HG03342 (cell line): ENCODE measurements at regions not wholly inside any gene's neighbourhood (a gene's known extent, or its start where the extent isn't known, plus 50 kb on each side); places are given as distances from the start of the nearest gene placed in this dataset.

Experiments
- ATAC-seq: cut with Tn5 transposase; IDR thresholded peaks from one replicate; pipeline ENCODE4 v1.9.1; 2021; ENCODE audit warnings: mild to moderate bottlenecking, moderate library complexity; ENCODE audit not compliant: unreplicated experiment

DNA sequence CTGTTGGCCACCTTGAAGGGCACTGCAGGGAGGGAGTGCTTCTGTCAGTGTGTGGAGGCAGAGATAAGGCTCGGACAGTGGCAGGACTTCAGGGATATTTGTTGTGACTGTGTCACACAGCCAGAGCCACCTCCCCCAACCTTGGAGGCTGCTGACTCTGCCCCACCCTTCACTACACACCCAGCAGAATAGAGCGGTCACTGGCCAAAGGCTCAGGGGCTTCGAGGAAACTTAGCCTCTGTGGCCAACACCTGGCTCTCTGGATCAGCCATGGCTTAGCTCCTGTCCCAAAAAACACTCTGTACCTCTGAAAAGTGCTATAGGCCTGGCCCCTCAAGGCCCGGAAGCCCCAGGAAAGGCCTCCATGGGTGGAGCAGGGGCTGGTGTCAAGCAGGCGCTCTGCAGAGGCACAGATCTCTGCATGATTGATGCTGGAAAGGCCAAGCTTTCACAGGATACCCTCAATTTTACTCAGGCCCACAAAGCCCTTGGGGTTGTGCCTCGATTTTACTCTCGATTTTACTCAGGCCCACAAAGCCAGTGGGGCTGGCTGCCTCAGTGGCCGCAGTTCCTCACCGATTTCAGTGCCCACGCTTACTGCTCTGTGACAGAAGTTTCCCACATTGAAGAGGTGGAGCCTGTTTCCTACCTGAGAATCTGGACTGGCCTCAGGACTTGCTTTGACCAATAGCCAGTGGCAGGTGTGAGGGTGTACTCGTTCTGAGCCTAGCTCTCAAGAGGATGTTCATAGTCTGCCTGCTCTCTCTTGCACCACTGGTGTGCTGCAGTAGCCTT, 113.2 kb upstream of the GPR26 start:
- peak; percentile 38 for ATAC-seq

DNA sequence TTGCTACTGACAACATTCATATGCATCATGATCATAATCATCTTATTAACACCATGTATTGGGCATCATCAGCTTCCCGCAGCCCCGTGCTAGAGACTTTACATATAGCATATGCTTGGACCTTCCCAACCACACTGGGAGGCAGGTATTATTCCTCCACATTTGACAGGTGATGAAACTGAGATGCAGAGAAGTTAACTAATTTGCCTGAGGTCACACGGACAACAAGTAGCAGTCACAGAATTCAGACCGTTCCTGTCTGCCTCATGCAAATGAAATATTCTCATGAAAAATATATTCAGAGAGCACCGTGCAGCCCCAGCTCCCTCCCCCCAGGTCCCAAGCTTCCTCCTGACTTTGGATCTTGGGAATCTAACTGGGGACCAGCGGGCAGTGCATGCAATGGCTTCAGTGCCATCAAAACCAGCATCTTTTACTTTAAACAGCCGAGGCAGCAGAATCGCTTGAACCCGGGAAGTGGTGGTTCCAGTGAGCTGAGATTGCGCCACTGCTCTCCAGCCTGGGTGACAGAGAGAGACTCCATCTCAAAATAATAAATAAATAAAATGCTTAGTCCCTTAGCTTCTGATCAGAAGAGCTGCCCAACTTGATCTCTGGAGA, 112.2 kb upstream of the GPR26 start:
- ATAC-seq, result peak; percentile 32

- no peak for ATAC-seq
Observed at GRCh38 chr10:123554656-123555055, 111.5 kb upstream of the GPR26 start.

DNA sequence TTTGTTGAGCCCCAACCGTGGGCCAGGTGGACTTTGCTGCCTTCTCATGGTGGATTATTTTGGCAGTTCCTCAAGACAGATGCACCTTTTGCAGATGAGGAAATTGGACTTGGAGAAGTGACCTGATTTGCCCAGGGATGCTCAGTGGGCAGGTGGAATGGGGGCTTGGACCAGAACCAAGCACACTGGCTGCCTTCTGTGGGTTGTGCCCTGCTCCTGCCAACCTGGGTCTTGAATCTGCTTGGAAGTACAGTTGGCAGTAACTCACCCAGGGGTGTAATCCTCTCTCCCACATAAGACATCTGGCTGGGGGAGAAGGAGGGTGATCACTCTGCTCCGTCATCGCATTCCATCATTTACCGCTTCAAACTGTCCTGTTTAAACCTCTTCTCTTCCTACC, 110.5 kb upstream of the GPR26 start:
- no peak for ATAC-seq

- ATAC-seq, result no peak
Observed at GRCh38 chr10:123556049-123556448, 110.1 kb upstream of the GPR26 start.

- ATAC-seq, result no peak
Observed at GRCh38 chr10:123556736-123557135, 109.4 kb upstream of the GPR26 start.

DNA sequence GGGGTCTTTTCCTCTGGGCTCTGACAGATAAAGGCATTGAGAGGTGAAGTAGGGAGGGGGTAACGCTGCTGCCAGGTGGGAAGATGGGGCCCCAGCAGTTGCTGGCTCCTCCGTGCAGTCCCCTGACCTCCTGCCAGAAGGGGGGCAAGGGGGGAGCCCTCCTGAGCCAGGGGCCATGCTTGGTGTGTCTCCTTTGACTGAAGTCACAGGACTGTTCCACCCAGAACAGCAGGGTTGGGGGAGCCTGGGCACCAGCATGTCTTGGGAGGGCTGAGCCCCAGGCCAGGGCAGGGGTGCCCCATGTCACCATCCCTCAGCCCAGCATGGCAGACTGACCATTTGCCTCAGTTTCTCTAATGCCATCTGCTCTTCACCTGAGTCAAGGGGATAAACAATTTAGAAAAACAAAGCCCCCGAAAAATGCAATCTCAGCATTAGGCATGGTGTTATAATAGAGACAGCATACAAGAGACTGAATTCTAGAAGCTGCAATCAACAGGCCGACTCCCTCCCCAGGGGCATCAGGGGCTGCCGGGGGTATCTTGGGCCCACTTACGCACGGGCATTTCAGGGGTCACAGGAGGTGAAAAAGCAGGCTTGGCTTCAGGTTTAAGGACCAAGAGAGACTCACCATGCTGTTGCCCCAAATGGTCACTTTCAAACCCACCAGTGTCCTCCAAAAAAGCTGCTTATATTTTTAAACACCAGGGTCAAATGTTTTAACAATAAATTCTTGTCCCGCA, 108.6 kb upstream of the GPR26 start:
- ATAC-seq, result no peak

GRCh38 chr10:123558651-123559050, 107.5 kb upstream of the GPR26 start:
- ATAC-seq, result no peak

GRCh38 chr10:123559066-123559822, 106.9 kb upstream of the GPR26 start:
- no peak for ATAC-seq

DNA sequence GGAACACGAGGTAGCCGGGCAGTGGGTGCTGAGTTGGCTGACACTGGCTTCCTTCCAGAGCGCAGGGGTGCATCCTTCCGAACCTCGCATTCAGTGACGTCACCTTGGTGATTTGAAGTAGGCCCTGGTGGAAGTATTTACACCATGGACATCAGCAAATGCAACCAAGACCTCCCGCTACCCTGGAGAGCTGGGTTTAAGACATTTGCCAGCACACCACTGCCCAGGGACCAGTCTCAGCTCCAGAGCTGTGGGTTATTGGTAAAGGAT, 106.4 kb upstream of the GPR26 start:
- no peak for ATAC-seq

GRCh38 chr10:123560301-123561140, 105.6 kb upstream of the GPR26 start:
- no peak for ATAC-seq

DNA sequence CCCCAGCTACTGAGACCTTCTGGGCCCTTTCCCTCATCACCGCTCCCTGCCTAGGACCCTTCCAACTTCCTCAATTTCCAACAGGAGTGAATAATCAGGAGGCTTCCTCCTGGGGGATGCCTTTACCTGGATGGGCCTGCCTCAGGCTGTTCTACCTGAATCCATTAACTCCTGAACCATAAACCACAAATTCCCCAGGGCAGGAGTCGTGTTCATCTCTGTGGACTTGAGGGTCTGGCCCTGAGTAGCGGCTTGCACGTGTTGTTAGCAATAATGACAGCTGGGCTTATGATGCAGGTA, 105.1 kb upstream of the GPR26 start:
- ATAC-seq, result no peak

DNA sequence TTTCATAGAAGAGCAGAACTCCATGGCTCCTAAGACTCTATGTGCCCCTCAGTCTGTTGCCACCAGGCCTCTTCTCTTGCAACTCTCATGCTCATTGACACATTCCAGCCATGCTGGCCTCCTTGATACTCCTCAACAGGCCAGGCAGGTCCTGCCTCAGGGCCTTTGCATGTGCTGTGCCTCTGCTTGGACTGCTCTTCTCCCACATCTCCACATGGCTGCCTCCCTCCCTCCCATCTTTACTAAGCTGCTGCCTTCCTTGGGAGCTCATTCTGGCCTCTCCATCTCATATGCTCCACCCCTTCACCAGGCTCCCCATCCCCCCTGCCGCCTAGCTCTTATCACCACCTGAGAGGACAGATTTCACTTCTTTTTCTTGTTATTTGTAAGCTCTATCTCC, 103.8 kb upstream of the GPR26 start:
- ATAC-seq, result no peak

- no peak for ATAC-seq
Observed at GRCh38 chr10:123562811-123563580, 103.2 kb upstream of the GPR26 start.

GRCh38 chr10:123563581-123563855, 102.6 kb upstream of the GPR26 start:
- no peak for ATAC-seq

DNA sequence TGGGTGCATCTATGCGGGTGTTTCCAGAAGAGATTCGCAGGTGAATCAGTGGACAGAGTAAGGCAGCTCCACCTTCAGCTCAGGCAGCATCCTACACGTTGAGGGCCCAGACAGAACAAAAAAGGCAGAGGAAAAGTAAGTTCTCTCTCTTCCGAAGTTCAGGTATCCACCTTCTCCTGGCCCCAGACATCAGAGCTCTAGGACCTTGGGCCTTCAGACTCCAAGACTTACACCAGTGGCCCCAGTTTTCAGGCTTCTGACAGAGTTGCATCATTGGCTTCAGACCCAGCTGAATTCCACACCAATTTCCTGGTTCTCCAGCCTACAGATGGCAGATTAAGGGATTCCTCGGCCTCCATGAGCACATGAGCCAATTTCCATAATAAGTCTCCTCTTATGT, 102.2 kb upstream of the GPR26 start:
- ATAC-seq, result no peak

DNA sequence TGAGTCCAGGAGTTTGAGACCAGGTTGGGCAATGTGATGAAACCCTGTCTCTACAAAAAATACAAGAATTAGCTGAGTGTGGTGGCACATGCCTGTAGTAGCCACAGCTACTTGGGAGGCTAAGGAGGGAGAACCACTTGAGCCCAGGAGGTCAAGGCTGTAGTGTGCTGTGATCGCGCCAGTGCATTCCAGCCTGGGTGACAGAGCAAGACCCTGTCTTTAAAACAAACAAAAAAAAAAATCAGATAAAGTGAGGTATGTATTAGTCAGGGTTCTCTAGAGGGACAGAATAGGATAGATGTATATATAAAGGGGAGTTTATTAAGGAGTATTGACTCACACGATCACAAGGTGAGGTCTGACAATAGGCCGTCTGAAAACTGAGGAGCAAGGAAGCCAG, 101.5 kb upstream of the GPR26 start:
- ATAC-seq, result no peak

GRCh38 chr10:123565691-123566660, 100.2 kb upstream of the GPR26 start:
- ATAC-seq, result no peak
